ENCODE measurements at regions not wholly inside any gene's neighbourhood (a gene's known extent, or its start where the extent isn't known, plus 50 kb on each side); places are given as distances from the start of the nearest gene placed in this dataset.

DNA sequence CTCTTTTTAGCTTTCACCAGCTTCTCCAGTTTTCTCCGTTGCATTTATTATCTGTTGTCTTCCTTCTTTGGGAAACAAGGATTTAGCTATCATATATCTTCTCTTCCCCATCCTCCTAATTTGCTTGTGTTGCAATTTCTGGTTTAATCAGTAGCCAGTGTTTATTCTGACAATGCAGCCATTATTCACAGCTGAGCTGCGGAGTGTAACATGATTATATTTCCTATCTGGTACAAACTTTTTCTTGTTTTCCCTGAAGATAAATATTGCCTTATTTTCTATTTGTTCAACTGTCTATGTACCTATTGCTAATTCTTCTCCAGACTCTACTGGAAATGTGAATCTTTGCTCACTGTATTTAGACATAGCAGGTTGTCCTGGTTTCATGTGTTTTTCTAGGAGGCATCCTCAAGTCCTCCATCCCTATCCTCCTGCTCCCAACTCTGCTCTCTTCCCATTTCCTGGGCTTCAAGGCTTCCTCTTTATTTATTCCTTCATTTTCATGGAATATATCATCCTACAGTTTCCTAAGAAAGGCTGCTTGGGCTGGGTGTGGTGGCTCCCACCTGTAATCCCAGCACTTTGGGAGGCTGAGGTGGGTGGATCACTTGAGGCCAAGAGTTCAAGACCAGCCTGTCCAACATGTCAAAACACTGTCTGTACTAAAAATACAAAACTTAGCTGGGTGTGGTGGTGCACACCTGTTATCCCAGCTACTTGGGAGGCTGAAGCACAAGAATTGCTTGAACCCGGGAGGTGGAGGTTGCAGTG is 72.4 kb upstream of the KDM7A start:
- TF ChIP-seq GATA2 (IDR thresholded peaks at IDR 0.05; ENCODE audit: low read depth, low read length) (no peak), GATA3 (IDR thresholded peaks at IDR 0.05; ENCODE audit: low read depth, low read length) (no peak)

DNA sequence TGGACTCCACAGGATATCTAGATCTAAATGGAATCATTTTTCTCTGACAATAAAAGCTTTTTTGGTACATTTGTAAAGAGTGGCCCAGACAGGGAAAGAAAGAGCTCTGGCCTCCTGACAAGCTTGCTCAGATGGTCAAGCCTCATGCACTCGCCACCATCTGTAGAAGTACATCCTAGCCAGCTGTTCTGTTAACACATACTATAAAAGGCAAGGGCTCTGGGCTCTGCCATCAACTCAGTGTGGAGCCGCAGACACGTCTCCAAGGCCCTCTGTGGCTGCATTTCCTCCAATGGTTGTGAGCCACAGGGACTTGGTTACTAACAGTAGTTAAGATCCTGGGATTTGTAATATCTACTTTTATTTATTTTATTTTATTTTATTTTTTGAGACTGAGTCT is 70.8 kb upstream of the KDM7A start:
- no peak for TF ChIP-seq GATA2 (IDR thresholded peaks at IDR 0.05; ENCODE audit: low read depth, low read length)
- TF ChIP-seq GATA3 (IDR thresholded peaks at IDR 0.05; ENCODE audit: low read depth, low read length) = no peak

DNA sequence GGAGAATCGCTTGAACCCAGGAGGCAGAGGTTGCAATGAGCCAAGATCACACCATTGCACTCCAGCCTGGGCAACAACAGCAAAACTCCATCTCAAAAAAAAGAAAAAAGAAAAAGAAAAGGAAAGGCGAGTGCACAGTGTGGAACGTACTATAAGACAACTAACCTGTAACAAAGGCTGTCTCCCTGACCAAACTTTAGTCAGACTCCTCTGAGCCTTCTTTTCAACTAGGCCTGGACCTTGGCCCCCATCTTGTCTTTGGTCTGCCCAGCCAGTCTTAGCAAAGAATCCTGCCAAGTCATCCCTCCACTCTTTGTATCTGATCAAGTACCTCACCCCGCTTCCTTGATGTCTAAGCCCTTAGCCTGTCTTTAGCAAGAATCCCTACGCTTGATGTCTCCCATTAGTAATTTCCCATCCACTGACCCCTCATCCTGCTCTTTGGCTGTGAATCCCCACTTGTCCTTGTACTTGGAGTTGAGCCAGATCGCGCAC is 68.9 kb upstream of the KDM7A start:
- no peak for TF ChIP-seq GATA3 (IDR thresholded peaks at IDR 0.05; ENCODE audit: low read depth, low read length)
- TF ChIP-seq GATA2 (IDR thresholded peaks at IDR 0.05; ENCODE audit: low read depth, low read length) = no peak

DNA sequence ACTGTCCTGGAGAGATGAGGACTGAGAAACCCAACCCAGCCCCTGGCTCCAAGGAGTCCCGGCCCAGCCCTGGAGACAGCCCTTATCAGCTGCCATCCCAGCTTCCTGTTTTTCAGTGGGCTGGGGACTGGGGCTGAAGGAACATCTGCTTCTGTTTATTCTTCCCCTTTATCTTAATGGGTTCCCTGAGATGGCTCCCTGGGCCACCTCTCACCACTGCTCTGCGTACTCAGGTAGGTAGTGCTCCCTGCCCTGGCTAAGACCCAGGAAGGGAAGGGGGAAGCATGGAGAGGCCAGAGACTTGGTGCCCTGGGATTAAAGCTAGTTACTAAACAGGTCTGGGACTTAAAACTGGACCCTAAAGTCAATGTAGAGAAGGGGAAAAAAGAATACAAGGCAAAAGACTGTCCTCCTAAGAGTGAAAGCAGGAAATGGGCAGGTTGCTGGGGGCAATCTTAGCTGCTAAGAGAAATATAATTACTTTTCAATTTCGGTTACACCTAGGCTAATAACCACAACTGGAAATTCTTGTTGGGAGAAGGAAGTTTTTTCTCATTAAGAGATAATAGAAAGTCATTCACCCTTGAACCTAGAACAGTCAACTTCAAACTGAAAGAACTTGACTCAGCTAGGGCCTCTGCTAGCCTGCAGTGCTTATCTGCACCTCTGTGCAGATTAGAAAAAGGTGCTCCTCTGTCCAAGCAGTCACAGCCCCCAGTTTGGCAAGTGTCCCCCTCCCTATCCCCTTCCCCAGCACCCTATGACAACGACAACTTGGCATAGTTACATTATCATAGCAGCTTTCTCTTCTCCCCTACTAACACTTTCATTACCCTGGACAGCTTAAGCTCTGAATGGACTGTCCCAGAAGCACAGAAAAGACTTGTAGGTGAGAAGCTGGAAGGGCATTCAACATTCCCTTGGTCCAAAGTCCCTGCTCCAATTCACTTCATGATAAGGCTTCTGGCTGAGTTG is 65.6 kb upstream of the KDM7A start:
- TF ChIP-seq GATA3 (IDR thresholded peaks at IDR 0.05; ENCODE audit: low read depth, low read length) (no peak), GATA2 (IDR thresholded peaks at IDR 0.05; ENCODE audit: low read depth, low read length) (peak; percentile 76; the same call in 1 of the 2 replicates)

DNA sequence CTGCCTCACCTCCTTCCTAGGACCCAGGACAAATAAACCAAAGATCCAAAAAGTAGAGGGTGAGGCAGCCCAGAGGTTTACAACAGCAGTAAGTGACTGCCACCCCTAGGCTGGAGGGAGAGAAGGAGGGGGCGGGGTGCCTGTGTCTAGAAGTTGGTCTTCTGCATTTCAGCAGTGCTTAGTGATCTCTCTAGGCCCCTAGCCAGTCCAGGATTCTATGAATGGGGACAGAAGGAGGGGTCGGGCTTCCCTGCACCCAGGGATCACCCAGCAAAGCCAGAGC is 62.8 kb upstream of the KDM7A start:
- TF ChIP-seq GATA2 (IDR thresholded peaks at IDR 0.05; ENCODE audit: low read depth, low read length) (no peak), GATA3 (IDR thresholded peaks at IDR 0.05; ENCODE audit: low read depth, low read length) (no peak)

DNA sequence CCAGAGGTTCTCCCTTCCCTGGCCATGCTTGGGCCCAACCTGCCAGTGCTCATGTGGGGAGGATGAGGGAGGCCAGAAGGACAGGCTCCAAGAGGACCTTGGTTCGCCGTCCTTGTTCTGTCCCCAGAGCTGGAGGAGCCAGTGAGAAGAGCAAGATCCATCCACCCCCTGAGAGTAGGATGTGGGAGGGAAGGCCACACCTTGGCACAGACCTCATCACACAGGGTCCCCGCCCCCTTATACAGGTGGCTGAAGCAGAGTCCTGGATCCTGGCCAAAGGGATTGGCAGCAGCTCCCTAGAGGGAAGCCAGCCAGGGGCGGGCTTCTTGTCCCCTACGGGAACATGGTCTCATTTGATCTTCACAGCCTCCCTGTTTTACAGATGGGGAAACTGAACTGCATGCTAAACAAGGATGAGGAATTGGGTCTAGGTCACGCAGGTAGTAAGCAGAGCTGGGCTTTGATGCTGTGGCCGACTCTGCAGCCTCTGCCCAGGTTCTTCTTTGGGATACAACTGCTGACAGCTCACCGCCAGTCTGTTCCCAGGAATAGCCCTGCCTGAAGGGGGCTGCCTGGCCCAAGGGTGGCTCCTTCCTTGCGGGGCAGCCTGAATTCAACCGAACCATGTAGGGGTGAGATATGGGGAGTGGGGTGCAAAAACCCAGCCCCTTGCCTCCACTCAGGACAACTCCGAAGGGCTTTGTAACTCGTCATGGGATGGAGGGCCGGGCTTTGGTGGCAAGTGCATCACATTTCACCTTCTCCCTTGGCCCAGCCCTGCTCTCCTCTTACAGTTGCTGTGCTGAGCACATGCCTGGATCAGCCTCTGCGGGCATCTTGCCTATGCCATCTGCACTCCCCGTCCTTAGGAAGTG is 62.2 kb upstream of the KDM7A start:
- TF ChIP-seq GATA2 (IDR thresholded peaks at IDR 0.05; ENCODE audit: low read depth, low read length) (no peak), GATA3 (IDR thresholded peaks at IDR 0.05; ENCODE audit: low read depth, low read length) (no peak)

DNA sequence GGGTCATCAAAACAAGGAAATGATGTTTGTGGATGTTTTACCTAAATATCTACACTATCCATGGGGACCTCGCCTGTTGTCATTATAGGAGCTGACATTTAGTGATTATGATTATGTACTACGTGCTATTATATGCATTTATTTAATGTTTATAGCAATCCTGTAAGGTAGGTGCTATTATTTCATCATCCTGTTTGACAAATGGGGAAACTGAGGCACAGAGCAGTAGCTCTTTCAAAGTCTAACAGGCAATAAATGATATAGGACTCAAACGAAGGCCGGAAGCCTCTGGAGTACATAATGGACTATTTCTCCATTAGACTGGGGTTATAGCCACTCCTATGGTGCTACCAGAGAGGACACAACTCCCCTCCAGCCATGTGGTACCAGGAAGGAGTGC is 60.6 kb upstream of the KDM7A start:
- no peak for TF ChIP-seq GATA2 (IDR thresholded peaks at IDR 0.05; ENCODE audit: low read depth, low read length)
- no peak for TF ChIP-seq GATA3 (IDR thresholded peaks at IDR 0.05; ENCODE audit: low read depth, low read length)

DNA sequence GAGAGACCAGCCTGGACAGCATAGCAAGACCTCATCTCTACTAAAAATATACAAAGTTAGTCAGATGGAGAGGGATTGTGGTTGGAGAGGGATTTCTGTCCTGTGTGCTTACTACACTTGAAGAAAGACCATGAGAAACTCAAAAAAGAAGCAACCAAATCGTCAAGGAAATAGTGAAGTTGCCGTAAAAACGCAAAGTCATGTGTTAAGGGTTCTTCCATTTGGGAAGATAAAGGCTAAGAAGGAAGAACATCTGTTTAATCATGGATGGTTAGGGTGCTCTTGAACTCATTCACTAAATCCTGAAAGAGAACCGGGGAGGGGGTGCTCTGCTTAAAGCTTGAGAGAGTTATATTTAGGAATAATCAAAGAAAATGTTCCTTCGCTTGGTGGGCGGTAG is 59.8 kb upstream of the KDM7A start:
- TF ChIP-seq GATA3 (IDR thresholded peaks at IDR 0.05; ENCODE audit: low read depth, low read length) (no peak), GATA2 (IDR thresholded peaks at IDR 0.05; ENCODE audit: low read depth, low read length) (no peak)

DNA sequence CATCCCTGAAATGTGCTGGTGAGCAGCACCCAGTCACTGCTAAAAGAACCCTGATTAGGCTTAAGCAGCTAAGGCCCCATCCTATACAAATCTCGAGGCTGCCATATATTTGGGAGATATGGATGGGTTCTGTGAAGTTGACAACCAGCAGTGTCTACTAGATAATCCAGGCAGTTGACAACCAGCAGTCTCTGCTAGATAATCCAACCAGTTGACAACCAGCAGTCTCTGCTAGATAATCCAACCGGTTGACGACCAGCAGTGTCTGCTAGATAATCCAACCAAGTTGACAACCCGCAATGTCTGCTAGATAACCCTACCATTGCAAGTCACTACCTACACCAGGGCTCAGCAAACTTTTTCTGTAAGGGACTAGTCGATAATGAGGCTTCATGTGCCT is 58.3 kb upstream of the KDM7A start:
- TF ChIP-seq GATA2 (IDR thresholded peaks at IDR 0.05; ENCODE audit: low read depth, low read length) = no peak
- TF ChIP-seq GATA3 (IDR thresholded peaks at IDR 0.05; ENCODE audit: low read depth, low read length) = no peak

DNA sequence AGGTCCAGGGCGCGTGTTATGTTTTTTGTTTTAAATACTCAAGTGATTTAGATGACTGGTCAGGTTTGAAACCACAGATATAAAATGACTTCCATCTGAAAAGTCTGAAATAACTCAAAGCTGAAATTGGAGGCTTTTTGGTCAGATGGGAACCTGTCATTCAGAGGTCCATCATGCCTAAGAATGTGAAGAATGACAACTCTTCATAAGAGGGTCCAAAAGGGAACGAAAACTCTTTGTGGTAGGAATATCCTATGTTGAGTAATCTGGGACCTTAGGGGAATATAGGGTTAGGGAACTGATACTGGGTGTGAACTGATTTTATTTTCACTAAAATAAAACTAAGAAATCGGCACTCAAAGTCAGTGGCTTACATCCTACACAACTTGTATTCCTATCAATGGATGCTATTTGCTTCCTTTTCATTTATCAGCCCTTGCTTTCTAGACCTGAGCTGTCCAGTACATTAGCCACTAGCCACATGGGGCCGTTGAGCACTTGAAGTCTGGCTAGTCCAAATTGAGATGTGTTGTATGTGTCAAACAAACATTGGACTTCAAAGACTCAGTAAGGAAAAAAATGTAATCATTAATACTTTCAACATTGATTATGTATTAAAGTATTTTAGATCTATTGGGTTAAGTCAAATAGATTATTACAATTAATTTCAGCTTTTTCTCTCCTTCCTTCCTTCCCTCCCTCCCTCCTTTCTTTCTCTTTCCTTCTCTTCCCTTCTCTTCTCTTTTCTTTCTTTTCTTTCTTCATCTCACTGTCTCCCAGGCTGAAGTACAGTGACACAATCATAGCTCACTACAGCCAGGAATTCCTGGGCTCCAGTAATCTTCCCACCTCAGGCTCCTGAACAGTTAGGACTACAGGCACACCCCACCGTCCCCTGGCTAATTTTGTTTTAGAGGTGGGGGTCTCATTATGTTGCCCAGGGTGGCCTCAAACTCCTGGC is 56.5 kb upstream of the KDM7A start:
- no peak for TF ChIP-seq GATA2 (IDR thresholded peaks at IDR 0.05; ENCODE audit: low read depth, low read length)
- no peak for TF ChIP-seq GATA3 (IDR thresholded peaks at IDR 0.05; ENCODE audit: low read depth, low read length)

DNA sequence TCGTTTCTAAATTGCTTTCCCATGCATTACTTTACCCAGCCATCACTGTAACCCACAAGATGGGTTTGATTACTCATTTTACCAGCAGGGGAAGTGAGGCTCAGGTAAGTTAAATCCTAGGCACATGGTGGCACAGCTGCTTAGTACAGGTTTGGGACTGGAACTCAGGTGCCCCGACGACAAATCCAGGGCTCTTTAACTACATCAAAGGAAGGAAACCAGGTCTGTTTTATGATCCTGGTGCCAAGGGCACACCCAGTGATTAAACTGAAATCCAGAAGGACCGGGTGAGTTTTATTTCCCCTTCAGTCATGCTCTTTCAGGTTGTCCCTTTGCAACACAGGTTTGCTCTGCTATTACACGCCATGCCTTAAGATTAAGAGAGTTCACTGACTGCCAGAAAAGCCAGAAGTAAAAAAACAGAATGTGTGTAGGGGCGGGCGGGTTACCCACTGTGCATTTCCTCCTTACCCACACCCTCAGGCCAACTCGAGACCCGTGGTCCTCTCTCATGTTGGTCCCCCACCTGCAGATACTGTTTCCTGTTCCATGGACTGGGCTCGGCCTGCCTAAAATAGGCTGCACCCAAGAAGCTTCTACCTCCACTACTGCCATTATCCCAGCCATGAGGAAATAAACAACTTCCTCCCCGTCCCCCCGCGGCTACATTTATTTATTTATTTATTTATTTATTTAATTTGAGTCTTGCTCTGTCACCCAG is 55.1 kb upstream of the KDM7A start:
- TF ChIP-seq GATA2 (IDR thresholded peaks at IDR 0.05; ENCODE audit: low read depth, low read length) (no peak), GATA3 (IDR thresholded peaks at IDR 0.05; ENCODE audit: low read depth, low read length) (no peak)
